PC-9 (cell line): ENCODE measurements at regions not wholly inside any gene's neighbourhood (a gene's known extent, or its start where the extent isn't known, plus 50 kb on each side); places are given as distances from the start of the nearest gene placed in this dataset.
"Not testable (repeated sequence)": the region's sequence is repeated elsewhere in the genome, so short reads cannot be mapped to it uniquely, and the experiment has no call there.

Source experiments
- BruUV-seq: library from RNA; stranded (reverse); fragments of 400-500 nt; replicated peaks from 2 replicates; lab custom pipeline; 2021; lab: Mats Ljungman, UMichigan
- CTCF ChIA-PET: fragments of 300-600 bp; sonication (Branson Sonifier 250); formaldehyde crosslinking; loops from one replicate; lab custom pipeline; 2022; ENCODE audit warnings: antibody characterized with exemption; lab: Charles Lee
- POLR2A ChIA-PET: fragments of 300-600 bp; sonication (Branson Sonifier 250); formaldehyde crosslinking; loops from one replicate; lab custom pipeline; 2022; ENCODE audit warnings: antibody characterized with exemption; ENCODE audit not compliant: unreplicated experiment; lab: Charles Lee
- DNase-seq, 2 experiments: peaks; one replicate each; pipeline versions ENCODE4 v3.0.0 to v3.0.0-alpha.2; 2015 to 2022; ENCODE audit warnings: mixed read lengths in 1 of 2
- H2AFZ ChIP-seq: fragments of 200-600 bp; sonication (generic); 2 replicates; pipeline ENCODE4 v1.8.1; 2017; ENCODE audit warnings: antibody characterized with exemption
- H3F3A ChIP-seq: fragments of 200-600 bp; sonication (generic); 2 replicates; pipeline ENCODE4 v1.8.1; 2017; ENCODE audit warnings: antibody characterized with exemption, mild to moderate bottlenecking, low read depth; ENCODE audit not compliant: insufficient read depth
- H3K27ac ChIP-seq: fragments of 200-600 bp; sonication (generic); 2 replicates; pipeline ENCODE4 v1.6.1; 2016; ENCODE audit warnings: mixed run types
- H3K27me3 ChIP-seq: fragments of 200-600 bp; sonication (generic); 2 replicates; pipeline ENCODE4 v1.6.1; 2016; ENCODE audit warnings: low read depth, mixed run types; ENCODE audit not compliant: insufficient read depth
- H3K36me3 ChIP-seq: fragments of 200-600 bp; sonication (generic); 2 replicates; pipeline ENCODE4 v1.6.1; 2016; ENCODE audit warnings: low read depth, mixed run types
- H3K4me1 ChIP-seq: fragments of 200-600 bp; sonication (generic); replicated peaks from 2 replicates; pipeline ENCODE4 v1.6.1; 2016; ENCODE audit warnings: mixed run types; ENCODE audit not compliant: insufficient read depth
- H3K4me2 ChIP-seq: fragments of 200-600 bp; sonication (generic); 2 replicates; pipeline ENCODE4 v1.6.1; 2017; ENCODE audit warnings: mixed run types
- H3K4me3 ChIP-seq: fragments of 200-600 bp; sonication (generic); 2 replicates; pipeline ENCODE4 v1.6.1; 2016; ENCODE audit warnings: mixed run types
- H3K79me2 ChIP-seq: fragments of 200-600 bp; sonication (generic); 2 replicates; pipeline ENCODE4 v1.6.1; 2017; ENCODE audit warnings: low read depth, mixed run types
- H3K9me2 ChIP-seq: fragments of 200-600 bp; sonication (generic); 2 replicates; pipeline ENCODE4 v1.8.1; 2017; ENCODE audit warnings: mild to moderate bottlenecking; ENCODE audit not compliant: insufficient read depth
- H3K9me3 ChIP-seq: fragments of 200-600 bp; sonication (generic); 2 replicates; pipeline ENCODE4 v1.8.1; 2016; ENCODE audit warnings: low read depth; ENCODE audit not compliant: insufficient read depth
- H4K20me1 ChIP-seq: fragments of 200-600 bp; sonication (generic); 2 replicates; pipeline ENCODE4 v1.8.1; 2017; ENCODE audit not compliant: insufficient read depth
- CTCF ChIP-seq: fragments of 200-600 bp; sonication (generic); conservative IDR thresholded peaks from 2 replicates; pipeline ENCODE4 v1.6.1; 2017; ENCODE audit warnings: mixed run types, antibody characterized with exemption, mild to moderate bottlenecking, moderate library complexity
- EZH2 ChIP-seq: fragments of 200-600 bp; sonication (generic); IDR thresholded peaks from 2 replicates; pipeline ENCODE4 v1.8.0; 2017; ENCODE audit warnings: antibody characterized with exemption, low read depth
- intact Hi-C: fragments of 100-400 bp; cut with micrococcal nuclease; formaldehyde crosslinking; loops from one replicate; pipeline ENCODE4 v1.10.0; 2022; ENCODE audit not compliant: unreplicated experiment

- BruUV-seq, H3K4me3 ChIP-seq, DNase-seq, POLR2A ChIA-PET, intact Hi-C loops, H2AFZ ChIP-seq, H3K9me3 ChIP-seq, H3K27ac ChIP-seq, H3K4me2 ChIP-seq, H3K4me1 ChIP-seq, H4K20me1 ChIP-seq, H3K79me2 ChIP-seq, H3K9me2 ChIP-seq, CTCF ChIA-PET, H3F3A ChIP-seq, H3K27me3 ChIP-seq, H3K36me3 ChIP-seq: not testable (repeated sequence)
These were observed 68.5 kb upstream of the GPC4 start for GRCh38 chrX:133483771-133484170.

- intact Hi-C loops = no loop called here
- Histone ChIP-seq H3K9me2 (no peaks in the 10 kb centered on the region), H3K4me3 (no peak overlapping the region), H3K27me3 (no peaks in the 10 kb centered on the region), H2AFZ (no peak overlapping the region), H4K20me1 (no peaks in the 10 kb centered on the region), H3K27ac (0 out of 2 replicates have a peak overlapping the region, but pooled peaks have one; percentile 28), H3K36me3 (no peaks in the 10 kb centered on the region), H3F3A (no peaks in the 10 kb centered on the region), H3K4me2 (no peak overlapping the region), H3K9me3 (no peaks in the 10 kb centered on the region), H3K79me2 (no peaks in the 10 kb centered on the region), H3K4me1 (no peaks in the 10 kb centered on the region)
- CTCF ChIA-PET = no interaction called here
- no peak for TF ChIP-seq EZH2
- no peak for TF ChIP-seq CTCF
- peak in 1 of 2 experiments; percentile 69 for DNase-seq
- no TSS peak for BruUV-seq
- POLR2A ChIA-PET = interaction anchor here (0.6 kb wide), 1 partner anchor 75 kb away, joined by 3 read pairs; no protein-coding TSS in a partner anchor
These were observed 67.0 kb upstream of the GPC4 start for GRCh38 chrX:133482056-133482952.

GRCh38 chrX:133477986-133478385 is 62.7 kb upstream of the GPC4 start:
- TF ChIP-seq EZH2 = no peak
- H3K9me3 ChIP-seq = no peaks in the 10 kb centered on the region
- CTCF ChIA-PET = interaction anchor here (0.6 kb wide), 1 partner anchor 9 kb away, joined by 9 read pairs; no protein-coding TSS in a partner anchor
- POLR2A ChIA-PET = interaction anchor here (0.6 to 0.7 kb wide), 2 partner anchors 48 to 1641 kb away, joined by 3 to 4 read pairs; no protein-coding TSS in a partner anchor
- H3F3A ChIP-seq = no peaks in the 10 kb centered on the region
- no peak overlapping the region for H2AFZ ChIP-seq
- H3K4me3 ChIP-seq = no peak overlapping the region
- H3K27ac ChIP-seq = no peak overlapping the region
- BruUV-seq = no TSS peak
- no peaks in the 10 kb centered on the region for H3K27me3 ChIP-seq
- H3K36me3 ChIP-seq = no peaks in the 10 kb centered on the region
- no peaks in the 10 kb centered on the region for H3K79me2 ChIP-seq
- no peaks in the 10 kb centered on the region for H3K9me2 ChIP-seq
- H3K4me2 ChIP-seq = no peak overlapping the region
- DNase-seq = no peak
- no peaks in the 10 kb centered on the region for H4K20me1 ChIP-seq
- no peaks in the 10 kb centered on the region for H3K4me1 ChIP-seq
- intact Hi-C loops = no loop called here

DNA sequence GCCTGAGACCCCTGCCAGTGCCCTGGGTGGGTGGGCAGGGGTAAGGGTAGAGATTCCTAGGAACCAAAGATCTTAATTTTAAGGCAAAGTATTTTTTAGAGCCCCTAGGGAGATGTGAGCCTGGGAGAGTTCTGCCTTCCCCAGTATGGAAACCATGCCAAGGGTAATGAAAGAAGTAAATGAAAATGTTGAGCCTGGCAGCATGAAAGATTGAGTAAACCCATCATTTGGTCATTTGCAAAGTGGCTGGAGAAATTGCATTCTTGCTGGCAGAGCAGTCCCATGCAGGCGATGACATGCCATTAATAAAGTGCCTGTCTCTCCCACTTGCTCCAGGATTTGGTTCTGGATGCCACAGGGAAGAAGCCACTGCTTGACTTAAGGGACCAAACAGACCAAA is 60.7 kb upstream of the GPC4 start:
- Histone ChIP-seq H3K4me1 (no peaks in the 10 kb centered on the region), H3K79me2 (no peaks in the 10 kb centered on the region), H4K20me1 (no peaks in the 10 kb centered on the region), H3K4me2 (no peak overlapping the region), H3K27ac (no peak overlapping the region), H3K4me3 (no peak overlapping the region), H3F3A (no peaks in the 10 kb centered on the region), H2AFZ (no peak overlapping the region), H3K9me2 (no peaks in the 10 kb centered on the region), H3K36me3 (no peaks in the 10 kb centered on the region), H3K27me3 (no peaks in the 10 kb centered on the region), H3K9me3 (no peaks in the 10 kb centered on the region)
- intact Hi-C loops = no loop called here
- DNase-seq = no peak
- TF ChIP-seq EZH2 = no peak
- no peak for TF ChIP-seq CTCF
- CTCF ChIA-PET = no interaction called here
- no TSS peak for BruUV-seq
- POLR2A ChIA-PET = no interaction called here
